Lower leg skin (tissue), 4 donors: ENCODE measurements at regions not wholly inside any gene's neighbourhood (a gene's known extent, or its start where the extent isn't known, plus 50 kb on each side); places are given as distances from the start of the nearest gene placed in this dataset.

Experiments used
- DNase-seq, 2 donors: peaks; one replicate each; pipeline ENCODE4 v3.0.0-alpha.2; 2019; ENCODE audit warnings: low spot score in 2 of 2
- H3K4me3 ChIP-seq: fragments of 200-600 bp; sonication (generic); 2 replicates; pipeline ENCODE4 v1.5.1; 2017; ENCODE audit warnings: mild to moderate bottlenecking, low read depth; ENCODE audit not compliant: poor library complexity, severe bottlenecking
- CTCF ChIP-seq, 3 donors: fragments of 450-650 bp; IDR thresholded peaks; one replicate each; pipeline ENCODE4 v1.5.1; 2016; ENCODE audit warnings: antibody characterized with exemption in 3 of 3, mild to moderate bottlenecking in 3 of 3, moderate library complexity in 2 of 3
- POLR2A ChIP-seq, 2 donors: fragments of 450-650 bp; IDR thresholded peaks; one replicate each; pipeline ENCODE4 v1.6.1; 2016 to 2017; ENCODE audit warnings: antibody characterized with exemption in 2 of 2, mild to moderate bottlenecking in 1 of 2, moderate library complexity in 1 of 2
- WGBS, 2 donors: methylation state at CpG; one replicate each; pipeline ENCODE4 v1.1.5; 2018; 5-methylcytosine and 5-hydroxymethylcytosine counted together
- intact Hi-C: fragments of 100-400 bp; cut with DNase I; formaldehyde crosslinking; loops from one replicate; pipeline ENCODE4 v1.15.0; 2023; ENCODE audit warnings: low total_unique reads

GRCh38 chr11:29040489-29040888 is 932.3 kb downstream of the METTL15 start:
- no peak overlapping the region for H3K4me3 ChIP-seq
- TF ChIP-seq POLR2A (IDR thresholded peaks at IDR 0.05) (no peak), CTCF (IDR thresholded peaks at IDR 0.05) (no peak)
- intact Hi-C loops, result no loop called here
- DNase-seq, result no peak

- intact Hi-C loops, result no loop called here
- WGBS, 2 donors, result 27 to 51% methylated on average over 2 of the region's 2 CpGs
- no peak overlapping the region for H3K4me3 ChIP-seq
- no peak for DNase-seq
- TF ChIP-seq CTCF (IDR thresholded peaks at IDR 0.05) (no peak), POLR2A (IDR thresholded peaks at IDR 0.05) (no peak)
Observed at GRCh38 chr11:29032384-29033149, 924.4 kb downstream of the METTL15 start.

GRCh38 chr11:29029452-29029851 is 921.3 kb downstream of the METTL15 start:
- no peak overlapping the region for H3K4me3 ChIP-seq
- intact Hi-C loops, result no loop called here
- TF ChIP-seq POLR2A (IDR thresholded peaks at IDR 0.05) (no peak), CTCF (IDR thresholded peaks at IDR 0.05) (no peak)
- WGBS, 2 donors, result 76 to 82% methylated on average over 2 of the region's 2 CpGs
- DNase-seq, result no peak

GRCh38 chr11:29027436-29027835 is 919.2 kb downstream of the METTL15 start:
- no peak for DNase-seq
- intact Hi-C loops, result no loop called here
- no peak overlapping the region for H3K4me3 ChIP-seq
- WGBS, 2 donors, result 72 to 75% methylated on average over 1 of the region's 1 CpG
- TF ChIP-seq POLR2A (IDR thresholded peaks at IDR 0.05) (no peak), CTCF (IDR thresholded peaks at IDR 0.05) (no peak)

GRCh38 chr11:29026286-29026685 is 918.1 kb downstream of the METTL15 start:
- DNase-seq, result no peak
- 77 to 84% methylated on average over 2 of the region's 2 CpGs for WGBS, 2 donors
- TF ChIP-seq POLR2A (IDR thresholded peaks at IDR 0.05), result no peak
- no peak for TF ChIP-seq CTCF (IDR thresholded peaks at IDR 0.05)
- intact Hi-C loops, result no loop called here
- no peak overlapping the region for H3K4me3 ChIP-seq

- no peak overlapping the region for H3K4me3 ChIP-seq
- no peak for DNase-seq
- intact Hi-C loops, result no loop called here
- 62 to 72% methylated on average over 3 of the region's 3 CpGs for WGBS, 2 donors
- TF ChIP-seq POLR2A (IDR thresholded peaks at IDR 0.05) (no peak), CTCF (IDR thresholded peaks at IDR 0.05) (no peak)
Observed at GRCh38 chr11:29025001-29025400, 916.8 kb downstream of the METTL15 start.
